Upper lobe of left lung (tissue), 4 donors: ENCODE measurements at regions not wholly inside any gene's neighbourhood (a gene's known extent, or its start where the extent isn't known, plus 50 kb on each side); places are given as distances from the start of the nearest gene placed in this dataset.

Experiments used
- CTCF ChIP-seq, 6 experiments: fragments of 450-650 bp in 4 of 6; fragments of 200-600 bp in 2 of 6; sonication (generic) in 2 of 6; IDR thresholded peaks; one replicate each; pipeline ENCODE4 v1.5.1; 2016 to 2019; ENCODE audit warnings: antibody characterized with exemption in 6 of 6
- EP300 ChIP-seq, 4 donors: sonication (generic); formaldehyde crosslinking; IDR thresholded peaks; one replicate each; pipeline ENCODE4 v1.5.1; 2017; ENCODE audit warnings: antibody characterized with exemption in 4 of 4, control low read depth in 2 of 4
- POLR2A ChIP-seq, 4 donors: fragments of 450-650 bp; IDR thresholded peaks; one replicate each; pipeline ENCODE4 v1.5.1; 2016 to 2017; ENCODE audit warnings: antibody characterized with exemption in 4 of 4, mild to moderate bottlenecking in 2 of 4
- POLR2AphosphoS5 ChIP-seq, 2 donors: sonication (generic); formaldehyde crosslinking; IDR thresholded peaks; one replicate each; pipeline ENCODE4 v1.5.1; 2017; ENCODE audit warnings: antibody characterized with exemption in 2 of 2

GRCh38 chr5:29079771-29080170 is 2041.4 kb upstream of the CDH9 start:
- no peak for TF ChIP-seq CTCF (IDR thresholded peaks at IDR 0.05)
- no peak for TF ChIP-seq POLR2AphosphoS5 (IDR thresholded peaks at IDR 0.05)
- TF ChIP-seq POLR2A (IDR thresholded peaks at IDR 0.05) = no peak
- TF ChIP-seq EP300 (IDR thresholded peaks at IDR 0.05) = no peak
